MM.1S (cell line): ENCODE measurements at regions not wholly inside any gene's neighbourhood (a gene's known extent, or its start where the extent isn't known, plus 50 kb on each side); places are given as distances from the start of the nearest gene placed in this dataset.

Experiments
- DNase-seq: peaks from one replicate; pipeline ENCODE4 v3.0.0-alpha.2; 2015
- H2AFZ ChIP-seq: fragments of 300-600 bp; sonication (generic); 2 replicates; pipeline ENCODE4 v1.6.0; 2016; ENCODE audit warnings: antibody characterized with exemption, low read length
- H3F3A ChIP-seq: fragments of 300-600 bp; sonication (generic); 2 replicates; pipeline ENCODE4 v1.6.1; 2016; ENCODE audit warnings: mild to moderate bottlenecking, antibody characterized with exemption, low read length, moderate library complexity, mixed read lengths; ENCODE audit not compliant: insufficient read depth
- H3K27ac ChIP-seq: fragments of 300-600 bp; sonication (generic); 2 replicates; pipeline ENCODE4 v1.5.1; 2016; ENCODE audit warnings: mild to moderate bottlenecking, low read length
- H3K27me3 ChIP-seq: fragments of 300-600 bp; sonication (generic); replicated peaks from 2 replicates; pipeline ENCODE4 v1.6.0; 2016; ENCODE audit warnings: low read length; ENCODE audit not compliant: insufficient read depth
- H3K36me3 ChIP-seq: fragments of 300-600 bp; sonication (generic); replicated peaks from 2 replicates; pipeline ENCODE4 v1.6.1; 2016; ENCODE audit warnings: mild to moderate bottlenecking, low read length, mixed read lengths; ENCODE audit not compliant: insufficient read depth
- H3K4me1 ChIP-seq: fragments of 300-600 bp; sonication (generic); 2 replicates; pipeline ENCODE4 v1.6.1; 2016; ENCODE audit warnings: low read length, mixed read lengths
- H3K4me2 ChIP-seq: fragments of 300-600 bp; sonication (generic); 2 replicates; pipeline ENCODE4 v1.6.0; 2016; ENCODE audit warnings: low read depth, low read length
- H3K4me3 ChIP-seq: fragments of 300-600 bp; sonication (generic); 2 replicates; pipeline ENCODE4 v1.5.1; 2016; ENCODE audit warnings: low read length, mixed read lengths
- H3K79me2 ChIP-seq: fragments of 300-600 bp; sonication (generic); 2 replicates; pipeline ENCODE4 v1.6.1; 2016; ENCODE audit warnings: mixed run types, low read length, mixed read lengths
- H3K9ac ChIP-seq: fragments of 300-600 bp; sonication (generic); 2 replicates; pipeline ENCODE4 v1.6.1; 2016; ENCODE audit warnings: low read length, mixed read lengths
- H3K9me2 ChIP-seq: fragments of 300-600 bp; sonication (generic); replicated peaks from 2 replicates; pipeline ENCODE4 v1.6.1; 2016; ENCODE audit warnings: mild to moderate bottlenecking, low read length, mixed read lengths; ENCODE audit not compliant: insufficient read depth
- H3K9me3 ChIP-seq: fragments of 300-600 bp; sonication (generic); replicated peaks from 2 replicates; pipeline ENCODE4 v1.6.1; 2016; ENCODE audit warnings: mild to moderate bottlenecking, low read length, mixed read lengths; ENCODE audit not compliant: insufficient read depth
- H4K20me1 ChIP-seq: fragments of 300-600 bp; sonication (generic); 2 replicates; pipeline ENCODE4 v1.6.1; 2016; ENCODE audit warnings: mild to moderate bottlenecking, low read length, moderate library complexity, mixed read lengths; ENCODE audit not compliant: insufficient read depth
- EZH2 ChIP-seq: fragments of 300-600 bp; sonication (generic); optimal IDR thresholded peaks from 2 replicates; pipeline ENCODE3; 2017; ENCODE audit warnings: low read depth, mild to moderate bottlenecking, antibody characterized with exemption, low read length, mixed read lengths
- EZH2phosphoT487 ChIP-seq: fragments of 300-600 bp; sonication (generic); IDR thresholded peaks from 2 replicates; pipeline ENCODE4 v1.6.1; 2018; ENCODE audit warnings: antibody characterized with exemption, low read length
- TF ChIP-seq, protein P1 (sequence below): fragments of 300-600 bp; sonication (generic); IDR thresholded peaks from 2 replicates; pipeline ENCODE4 v1.5.1; 2016; ENCODE audit warnings: antibody characterized with exemption, low read length, mixed read lengths

DNA sequence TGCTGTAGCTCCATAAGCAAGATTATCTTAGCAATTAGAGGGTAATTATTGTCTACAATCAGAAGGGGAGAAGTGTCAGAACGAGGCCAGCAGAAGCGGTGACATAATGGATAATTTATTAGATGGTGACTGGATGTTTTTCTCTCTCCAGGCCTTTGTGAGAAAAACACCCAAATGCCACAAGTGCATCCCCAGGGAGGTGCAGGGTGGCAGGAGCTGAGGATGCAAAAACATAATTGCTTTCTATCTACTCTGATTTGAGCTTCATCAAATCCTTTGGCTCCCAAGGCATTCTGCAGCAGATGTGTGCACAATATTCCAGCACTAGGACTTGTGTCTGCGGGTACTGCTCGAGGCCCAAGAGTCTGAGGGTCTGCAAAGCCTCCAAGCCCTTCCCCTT, 220.1 kb upstream of the SERP2 start:
- Histone ChIP-seq H3K4me2 (no peak overlapping the region), H3K27me3 (no peaks in the 10 kb centered on the region)

DNA sequence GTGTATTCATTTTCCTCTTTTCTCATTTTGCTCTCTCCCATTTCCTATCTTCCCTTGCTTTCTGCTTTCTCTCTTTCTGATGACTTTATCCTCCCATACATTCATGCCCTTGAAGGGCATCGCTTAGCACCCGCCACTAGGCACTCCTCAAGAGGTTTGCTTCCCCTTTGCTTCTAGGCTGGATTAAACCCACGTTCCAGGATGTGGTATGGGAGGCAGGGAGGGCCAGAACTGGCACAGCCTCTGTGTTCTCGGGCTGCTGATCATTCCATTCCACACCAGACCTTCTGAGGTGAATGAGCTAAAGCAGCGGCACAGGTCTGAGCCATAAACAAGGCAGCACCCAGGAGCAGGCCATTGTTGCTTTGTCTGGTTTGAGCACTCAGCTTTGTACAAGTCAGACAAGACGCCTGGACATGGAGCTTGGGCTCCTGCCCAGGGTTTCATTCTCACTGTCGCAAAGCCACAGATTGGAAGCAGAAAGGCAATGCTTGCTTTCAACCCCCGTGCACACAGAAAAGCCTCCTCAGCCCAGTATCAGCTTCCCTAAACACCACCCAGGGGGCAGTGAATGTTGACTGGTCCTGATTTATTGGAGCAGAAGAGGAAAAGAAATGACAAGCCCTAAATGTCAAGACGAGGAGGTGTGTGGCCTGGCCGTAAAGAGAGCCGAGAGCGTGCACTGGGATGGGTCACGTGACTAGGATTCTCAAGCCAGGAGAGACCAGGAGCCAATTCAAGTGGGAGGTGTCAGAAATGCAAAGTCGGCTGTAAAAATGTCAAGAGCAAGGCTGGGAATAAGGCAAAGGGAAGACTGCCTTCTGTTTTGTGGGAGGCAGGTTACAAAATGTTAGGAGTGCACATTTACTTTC, 218.0 kb upstream of the SERP2 start:
- H3K27me3 ChIP-seq = no peaks in the 10 kb centered on the region
- no peaks in the 10 kb centered on the region for H4K20me1 ChIP-seq
- peaks cover 4% of the 10 kb centered on the region; the same call in 1 of the 2 replicates for H3K4me1 ChIP-seq
- no peaks in the 10 kb centered on the region for H3K9me2 ChIP-seq
- no peak overlapping the region for H3K4me2 ChIP-seq
- no peaks in the 10 kb centered on the region for H3K79me2 ChIP-seq
- no peak overlapping the region for H3K27ac ChIP-seq
- no peak overlapping the region for H2AFZ ChIP-seq
- no peak for TF ChIP-seq EZH2phosphoT487
- TF ChIP-seq EZH2 = no peak
- TF ChIP-seq, protein P1, sequence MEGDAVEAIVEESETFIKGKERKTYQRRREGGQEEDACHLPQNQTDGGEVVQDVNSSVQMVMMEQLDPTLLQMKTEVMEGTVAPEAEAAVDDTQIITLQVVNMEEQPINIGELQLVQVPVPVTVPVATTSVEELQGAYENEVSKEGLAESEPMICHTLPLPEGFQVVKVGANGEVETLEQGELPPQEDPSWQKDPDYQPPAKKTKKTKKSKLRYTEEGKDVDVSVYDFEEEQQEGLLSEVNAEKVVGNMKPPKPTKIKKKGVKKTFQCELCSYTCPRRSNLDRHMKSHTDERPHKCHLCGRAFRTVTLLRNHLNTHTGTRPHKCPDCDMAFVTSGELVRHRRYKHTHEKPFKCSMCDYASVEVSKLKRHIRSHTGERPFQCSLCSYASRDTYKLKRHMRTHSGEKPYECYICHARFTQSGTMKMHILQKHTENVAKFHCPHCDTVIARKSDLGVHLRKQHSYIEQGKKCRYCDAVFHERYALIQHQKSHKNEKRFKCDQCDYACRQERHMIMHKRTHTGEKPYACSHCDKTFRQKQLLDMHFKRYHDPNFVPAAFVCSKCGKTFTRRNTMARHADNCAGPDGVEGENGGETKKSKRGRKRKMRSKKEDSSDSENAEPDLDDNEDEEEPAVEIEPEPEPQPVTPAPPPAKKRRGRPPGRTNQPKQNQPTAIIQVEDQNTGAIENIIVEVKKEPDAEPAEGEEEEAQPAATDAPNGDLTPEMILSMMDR = no peak
- no peaks in the 10 kb centered on the region for H3K36me3 ChIP-seq
- H3K9ac ChIP-seq = no peak overlapping the region
- no peak overlapping the region for H3K4me3 ChIP-seq
- DNase-seq = no peak
- no peaks in the 10 kb centered on the region for H3K9me3 ChIP-seq
- H3F3A ChIP-seq = no peaks in the 10 kb centered on the region

More for the DNA sequence above, 220.1 kb upstream of the SERP2 start:
- Histone ChIP-seq H3K9ac (no peak overlapping the region), H3K9me3 (no peaks in the 10 kb centered on the region), H2AFZ (no peak overlapping the region), H3K4me3 (no peak overlapping the region), H3K79me2 (no peaks in the 10 kb centered on the region), H3K36me3 (no peaks in the 10 kb centered on the region), H4K20me1 (no peaks in the 10 kb centered on the region), H3K9me2 (no peaks in the 10 kb centered on the region), H3K4me1 (no peaks in the 10 kb centered on the region), H3F3A (no peaks in the 10 kb centered on the region), H3K27ac (no peak overlapping the region)
- DNase-seq = no peak
- TF ChIP-seq EZH2 = no peak
- TF ChIP-seq, protein P1 = no peak

DNA sequence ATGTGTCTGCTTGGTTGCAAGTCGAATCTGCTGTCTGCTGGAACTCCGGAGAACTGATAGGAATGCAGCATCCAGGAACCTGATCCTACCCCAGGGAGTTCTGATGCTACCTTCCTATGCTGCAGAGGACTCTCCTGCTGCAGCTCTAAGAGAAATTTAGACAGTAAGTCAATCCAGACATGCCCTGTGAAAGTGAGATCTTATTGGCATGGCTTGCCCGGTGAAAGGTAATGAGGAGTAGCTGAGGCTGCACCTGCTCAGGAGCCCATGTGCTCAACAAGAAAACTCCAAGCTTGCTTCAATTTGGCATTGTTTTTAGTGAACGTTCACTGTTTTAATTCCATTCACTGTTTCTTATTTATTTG, 217.3 kb upstream of the SERP2 start:
- Histone ChIP-seq H3K4me3 (no peak overlapping the region), H3K79me2 (no peaks in the 10 kb centered on the region), H3K9me2 (no peaks in the 10 kb centered on the region), H3F3A (no peaks in the 10 kb centered on the region), H3K36me3 (no peaks in the 10 kb centered on the region), H3K4me2 (no peak overlapping the region), H4K20me1 (no peaks in the 10 kb centered on the region), H3K4me1 (peaks cover 9% of the 10 kb centered on the region; the same call in 1 of the 2 replicates), H3K9me3 (no peaks in the 10 kb centered on the region), H2AFZ (no peak overlapping the region), H3K9ac (no peak overlapping the region), H3K27me3 (no peaks in the 10 kb centered on the region), H3K27ac (no peak overlapping the region)
- DNase-seq = no peak
- TF ChIP-seq, protein P1 = no peak
- TF ChIP-seq EZH2 (no peak), EZH2phosphoT487 (no peak)
